HL-60/S4 treated with retinoic acid at 250 ng/mL for 4 days and 3 days (cell line): ENCODE measurements at regions not wholly inside any gene's neighbourhood (a gene's known extent, or its start where the extent isn't known, plus 50 kb on each side); places are given as distances from the start of the nearest gene placed in this dataset.
"Not testable (repeated sequence)": the region's sequence is repeated elsewhere in the genome, so short reads cannot be mapped to it uniquely, and the experiment has no call there.

Source experiments
- in situ Hi-C: fragments of 300-500 bp; cut with MboI; formaldehyde crosslinking; loops from 2 replicates; pipeline ENCODE4 v1.7.0; 2022; ENCODE audit warnings: low sequenced_read_pairs

- in situ Hi-C loops, result no loop called here
These were observed 147.0 kb upstream of the ZNF366 start for GRCh38 chr5:72654231-72654630.

GRCh38 chr5:72653586-72653985 is 146.4 kb upstream of the ZNF366 start:
- in situ Hi-C loops, result no loop called here

- in situ Hi-C loops, result no loop called here
These were observed 144.6 kb upstream of the ZNF366 start for GRCh38 chr5:72651779-72652178.

- in situ Hi-C loops, result no loop called here
These were observed 143.9 kb upstream of the ZNF366 start for GRCh38 chr5:72651109-72651508.

- in situ Hi-C loops, result no loop called here
These were observed 142.2 kb upstream of the ZNF366 start for GRCh38 chr5:72649449-72649848.

- in situ Hi-C loops, result no loop called here
These were observed 141.3 kb upstream of the ZNF366 start for GRCh38 chr5:72648480-72648879.

GRCh38 chr5:72647806-72648205 is 140.6 kb upstream of the ZNF366 start:
- in situ Hi-C loops, result no loop called here

- in situ Hi-C loops, result no loop called here
These were observed 139.1 kb upstream of the ZNF366 start for GRCh38 chr5:72646246-72646866.

- in situ Hi-C loops, result no loop called here
These were observed 138.0 kb upstream of the ZNF366 start for GRCh38 chr5:72645064-72645846.

GRCh38 chr5:72644296-72644695 is 137.1 kb upstream of the ZNF366 start:
- in situ Hi-C loops, result no loop called here

- in situ Hi-C loops, result no loop called here
These were observed 134.0 kb upstream of the ZNF366 start for GRCh38 chr5:72641164-72641563.

GRCh38 chr5:72637058-72637457 is 129.8 kb upstream of the ZNF366 start:
- in situ Hi-C loops, result no loop called here

- in situ Hi-C loops, result not testable (repeated sequence)
These were observed 129.4 kb upstream of the ZNF366 start for GRCh38 chr5:72636565-72636964.

GRCh38 chr5:72634444-72634843 is 127.2 kb upstream of the ZNF366 start:
- in situ Hi-C loops, result no loop called here

GRCh38 chr5:72633649-72634048 is 126.4 kb upstream of the ZNF366 start:
- in situ Hi-C loops, result no loop called here

GRCh38 chr5:72633041-72633445 is 125.8 kb upstream of the ZNF366 start:
- in situ Hi-C loops, result no loop called here

GRCh38 chr5:72630721-72631120 is 123.5 kb upstream of the ZNF366 start:
- in situ Hi-C loops, result no loop called here

- in situ Hi-C loops, result no loop called here
These were observed 122.9 kb upstream of the ZNF366 start for GRCh38 chr5:72630081-72630480.

GRCh38 chr5:72628771-72629371 is 121.7 kb upstream of the ZNF366 start:
- in situ Hi-C loops, result no loop called here

- in situ Hi-C loops, result no loop called here
These were observed 118.1 kb upstream of the ZNF366 start for GRCh38 chr5:72625332-72625731.

GRCh38 chr5:72624641-72625236 is 117.5 kb upstream of the ZNF366 start:
- in situ Hi-C loops, result loop anchor here (25.0 kb wide), 1 partner anchor 188 kb away; the partner anchor contains the start of gene TNPO1

GRCh38 chr5:72623936-72624335 is 116.7 kb upstream of the ZNF366 start:
- in situ Hi-C loops, result loop anchor here (25.0 kb wide), 1 partner anchor 188 kb away; the partner anchor contains the start of gene TNPO1
